ENCODE measurements at regions not wholly inside any gene's neighbourhood (a gene's known extent, or its start where the extent isn't known, plus 50 kb on each side); places are given as distances from the start of the nearest gene placed in this dataset.

DNA sequence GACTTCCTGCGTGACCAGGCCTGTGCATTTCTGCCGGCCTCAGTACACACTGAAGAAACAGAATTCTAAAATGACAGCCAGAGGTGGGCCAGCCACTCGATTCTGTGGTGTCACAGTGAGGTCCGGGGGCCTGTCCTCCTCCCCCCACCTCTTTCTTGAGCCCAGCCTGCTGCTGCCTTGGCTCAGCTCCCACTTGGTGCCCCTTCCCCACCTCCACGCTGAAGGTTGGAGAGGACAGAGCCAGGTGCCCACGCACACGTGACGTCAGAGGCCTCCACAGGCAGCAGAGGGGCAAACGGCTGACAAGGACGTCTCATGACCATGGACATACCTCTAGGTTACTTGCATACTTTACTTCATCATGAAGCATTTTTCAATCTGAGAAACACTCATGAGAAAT lies 78.0 kb upstream of the SHANK2 start:
- TF ChIP-seq, protein P1, sequence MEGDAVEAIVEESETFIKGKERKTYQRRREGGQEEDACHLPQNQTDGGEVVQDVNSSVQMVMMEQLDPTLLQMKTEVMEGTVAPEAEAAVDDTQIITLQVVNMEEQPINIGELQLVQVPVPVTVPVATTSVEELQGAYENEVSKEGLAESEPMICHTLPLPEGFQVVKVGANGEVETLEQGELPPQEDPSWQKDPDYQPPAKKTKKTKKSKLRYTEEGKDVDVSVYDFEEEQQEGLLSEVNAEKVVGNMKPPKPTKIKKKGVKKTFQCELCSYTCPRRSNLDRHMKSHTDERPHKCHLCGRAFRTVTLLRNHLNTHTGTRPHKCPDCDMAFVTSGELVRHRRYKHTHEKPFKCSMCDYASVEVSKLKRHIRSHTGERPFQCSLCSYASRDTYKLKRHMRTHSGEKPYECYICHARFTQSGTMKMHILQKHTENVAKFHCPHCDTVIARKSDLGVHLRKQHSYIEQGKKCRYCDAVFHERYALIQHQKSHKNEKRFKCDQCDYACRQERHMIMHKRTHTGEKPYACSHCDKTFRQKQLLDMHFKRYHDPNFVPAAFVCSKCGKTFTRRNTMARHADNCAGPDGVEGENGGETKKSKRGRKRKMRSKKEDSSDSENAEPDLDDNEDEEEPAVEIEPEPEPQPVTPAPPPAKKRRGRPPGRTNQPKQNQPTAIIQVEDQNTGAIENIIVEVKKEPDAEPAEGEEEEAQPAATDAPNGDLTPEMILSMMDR (IDR thresholded peaks at IDR 0.05; ENCODE audit: borderline replicate concordance, control extremely low read depth, extremely low read depth, insufficient read depth, missing control alignments), result no peak
- no peak for DNase-seq (ENCODE audit: low spot score)

DNA sequence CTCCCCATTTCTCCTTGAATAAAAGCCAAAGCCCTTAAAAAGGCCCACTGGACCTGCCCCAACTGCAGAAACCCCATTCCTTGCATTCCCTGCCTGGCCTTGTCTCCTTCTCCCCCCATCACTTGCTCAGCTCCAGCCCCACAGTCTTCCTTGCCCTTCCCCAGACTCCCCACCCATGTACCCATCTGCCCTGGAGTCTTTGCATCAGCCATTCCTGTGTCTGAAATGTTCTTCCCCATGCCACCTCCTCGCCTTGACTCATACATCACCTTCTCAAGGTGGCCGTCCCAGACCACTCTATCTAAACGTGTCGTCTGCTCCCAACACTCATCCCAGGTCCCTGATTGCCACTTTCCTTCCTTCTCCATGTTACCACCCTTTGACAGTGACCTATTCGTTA lies 77.4 kb upstream of the SHANK2 start:
- TF ChIP-seq, protein P1 (IDR thresholded peaks at IDR 0.05; ENCODE audit: borderline replicate concordance, control extremely low read depth, extremely low read depth, insufficient read depth, missing control alignments), result no peak
- in situ Hi-C loops (cut with MboI; ENCODE audit: low sequenced_read_pairs, unreplicated experiment), result no loop called here

More for the DNA sequence above, 78.0 kb upstream of the SHANK2 start:
- in situ Hi-C loops (cut with MboI; ENCODE audit: low sequenced_read_pairs, unreplicated experiment), result no loop called here

DNA sequence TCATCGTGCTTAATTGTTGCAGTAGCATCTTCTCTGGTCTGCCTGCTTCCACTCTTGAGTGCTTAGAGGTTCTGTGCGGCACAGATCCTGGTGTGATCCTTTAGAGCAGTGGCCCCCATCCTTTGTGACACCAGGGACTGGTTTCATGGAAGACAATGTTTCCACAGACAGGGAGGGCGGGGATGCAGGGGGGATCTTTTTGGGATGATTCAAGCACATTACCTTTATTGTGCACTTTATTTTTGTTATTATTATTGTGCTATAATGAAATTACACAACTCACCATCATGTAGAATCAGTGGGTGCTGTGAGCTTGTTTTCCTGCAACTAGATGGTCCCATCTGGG lies 76.8 kb upstream of the SHANK2 start:
- in situ Hi-C loops (cut with MboI; ENCODE audit: low sequenced_read_pairs, unreplicated experiment), result no loop called here
- TF ChIP-seq, protein P1 (IDR thresholded peaks at IDR 0.05; ENCODE audit: borderline replicate concordance, control extremely low read depth, extremely low read depth, insufficient read depth, missing control alignments), result no peak
- no peak for DNase-seq (ENCODE audit: low spot score)

More for the DNA sequence above, 77.4 kb upstream of the SHANK2 start:
- DNase-seq (ENCODE audit: low spot score), result no peak

DNA sequence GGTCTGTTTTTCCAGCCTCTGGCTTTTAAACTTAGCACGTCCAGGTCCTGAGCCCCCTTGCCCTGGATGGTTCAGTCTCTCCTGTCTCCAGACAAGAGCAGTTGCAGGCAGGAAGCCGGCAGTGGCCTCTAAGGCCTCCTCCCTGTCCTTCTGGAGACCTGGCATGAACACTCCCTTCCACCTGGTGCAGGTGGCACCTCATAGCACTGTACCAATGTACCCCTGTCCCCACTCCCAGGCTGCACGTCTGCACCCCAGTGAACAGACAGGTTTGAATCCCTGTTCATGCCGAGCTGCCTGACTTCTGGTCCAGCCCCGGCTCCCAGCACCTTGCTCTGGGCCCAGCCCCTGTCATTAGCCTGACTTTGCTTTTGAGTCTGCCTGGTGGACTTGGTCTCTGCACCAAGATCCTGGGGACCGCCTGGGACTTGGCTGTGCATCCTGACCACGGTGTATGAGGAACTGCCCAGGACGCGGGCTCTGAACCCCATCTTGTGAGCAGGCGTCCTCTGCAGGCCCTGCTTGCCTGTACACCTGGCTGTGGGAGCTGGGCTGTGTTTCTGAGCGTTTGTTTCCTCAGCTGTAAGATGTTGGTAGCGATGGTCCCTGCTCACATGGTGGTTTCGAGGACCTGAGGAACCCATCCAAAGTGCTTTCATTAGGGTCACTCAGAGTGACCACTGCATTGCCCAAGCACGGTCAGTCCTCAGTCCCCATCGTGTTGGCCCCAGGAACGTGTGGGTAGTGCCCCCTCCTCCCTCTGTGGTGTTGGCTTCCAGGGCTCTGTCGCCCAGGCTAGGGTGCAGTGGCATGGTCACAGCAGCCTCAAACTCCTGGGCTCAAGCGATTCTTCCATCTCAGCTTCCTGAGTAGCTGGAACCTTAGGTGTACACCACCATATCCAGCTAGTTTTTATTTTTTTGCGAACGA lies 75.0 kb upstream of the SHANK2 start:
- no peak for DNase-seq (ENCODE audit: low spot score)
- in situ Hi-C loops (cut with MboI; ENCODE audit: low sequenced_read_pairs, unreplicated experiment), result no loop called here
- TF ChIP-seq, protein P1 (IDR thresholded peaks at IDR 0.05; ENCODE audit: borderline replicate concordance, control extremely low read depth, extremely low read depth, insufficient read depth, missing control alignments), result no peak

DNA sequence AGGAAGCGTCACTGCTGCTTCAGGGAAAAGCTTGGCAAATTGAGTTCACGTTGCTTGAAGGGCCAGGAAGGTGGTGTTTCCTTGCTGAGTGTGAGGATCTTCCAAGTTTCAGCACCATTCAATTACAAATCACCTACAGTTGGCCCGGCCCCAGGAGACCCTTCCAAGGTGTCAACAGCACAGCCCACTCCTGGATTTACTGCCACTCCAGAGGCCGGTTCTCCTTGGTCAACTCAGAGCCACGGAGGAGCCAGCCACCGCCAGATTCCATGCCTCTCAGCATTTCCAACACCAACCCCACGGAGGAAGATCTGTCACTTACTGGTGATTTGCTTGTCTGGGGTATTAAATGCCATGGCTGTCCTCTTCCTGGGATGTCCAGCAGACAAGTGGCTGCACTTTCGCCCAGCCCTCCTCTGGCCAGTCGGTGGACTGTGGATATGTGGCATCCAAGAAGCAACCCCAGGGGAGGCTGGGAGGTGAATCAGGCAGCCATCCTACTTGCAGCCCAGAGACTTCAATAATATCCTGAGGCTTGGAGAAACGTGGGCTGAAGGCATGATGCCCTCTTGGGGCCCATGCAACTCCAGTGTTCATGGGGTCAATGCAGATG lies 74.1 kb upstream of the SHANK2 start:
- no peak for DNase-seq (ENCODE audit: low spot score)
- in situ Hi-C loops (cut with MboI; ENCODE audit: low sequenced_read_pairs, unreplicated experiment), result no loop called here
- TF ChIP-seq, protein P1 (IDR thresholded peaks at IDR 0.05; ENCODE audit: borderline replicate concordance, control extremely low read depth, extremely low read depth, insufficient read depth, missing control alignments), result no peak

DNA sequence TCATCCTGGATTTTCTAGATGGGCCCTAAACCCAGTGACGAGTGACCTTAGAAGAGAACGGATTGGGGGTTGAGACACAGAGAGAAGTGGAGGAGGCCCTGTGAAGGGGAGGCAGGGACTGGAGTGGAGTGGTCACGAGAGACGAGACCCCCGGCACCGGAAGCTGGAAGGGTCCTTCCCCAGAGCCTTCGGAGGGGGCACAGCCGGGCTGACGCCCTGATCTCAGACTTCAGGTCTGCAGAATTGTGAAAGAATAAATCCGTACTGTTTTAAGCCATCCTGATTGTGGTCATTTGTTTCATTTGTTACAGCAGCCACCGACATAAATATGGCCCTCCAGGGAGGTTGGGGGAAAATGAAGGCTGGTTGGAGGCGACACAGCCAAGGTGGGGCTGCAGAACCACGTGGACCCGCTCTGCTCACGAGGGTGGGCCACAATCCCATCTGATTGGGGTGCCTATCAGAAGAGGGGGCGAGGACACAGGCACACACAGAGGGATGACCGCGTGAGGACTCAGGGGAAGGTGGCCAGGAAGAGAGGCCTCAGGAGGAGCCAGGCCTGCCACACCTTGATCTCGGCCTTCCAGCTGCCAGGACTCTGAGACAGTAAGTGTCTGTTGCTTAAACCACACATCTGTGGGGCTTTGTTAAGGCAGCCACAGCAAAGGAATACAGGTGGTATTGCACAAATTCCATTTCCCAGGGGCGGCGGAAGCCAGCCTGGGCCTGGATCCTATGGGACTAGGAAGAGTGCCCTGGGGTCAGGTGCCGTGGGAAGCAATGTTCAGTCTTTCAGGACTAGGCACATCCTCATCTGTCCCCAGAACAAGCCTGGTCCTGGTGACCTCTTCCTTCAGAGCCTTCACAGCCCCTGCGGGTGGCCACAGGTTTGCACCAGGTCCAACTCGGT lies 73.3 kb upstream of the SHANK2 start:
- TF ChIP-seq, protein P1 (IDR thresholded peaks at IDR 0.05; ENCODE audit: borderline replicate concordance, control extremely low read depth, extremely low read depth, insufficient read depth, missing control alignments), result no peak
- no peak for DNase-seq (ENCODE audit: low spot score)
- in situ Hi-C loops (cut with MboI; ENCODE audit: low sequenced_read_pairs, unreplicated experiment), result no loop called here
